K562 (cell line): ENCODE measurements at regions not wholly inside any gene's neighbourhood (a gene's known extent, or its start where the extent isn't known, plus 50 kb on each side); places are given as distances from the start of the nearest gene placed in this dataset.

Source experiments
- BACH1 ChIP-seq: fragments of 200-800 bp; sonication (Bioruptor generic); IDR thresholded peaks from 2 replicates; pipeline ENCODE4 v1.6.1; 2016; ENCODE audit warnings: missing genetic modification characterization, missing compliant biosample characterization
- CHD2 ChIP-seq: IDR thresholded peaks from 2 replicates; pipeline ENCODE4 v1.6.1; 2011; ENCODE audit warnings: low read depth, low read length
- EZH2 ChIP-seq: IDR thresholded peaks from 2 replicates; pipeline ENCODE4 v1.6.1; 2012; ENCODE audit warnings: low read depth, mild to moderate bottlenecking, inconsistent platforms, low read length, borderline replicate concordance
- FOS ChIP-seq: IDR thresholded peaks from 3 replicates; pipeline ENCODE4 v1.6.1; 2011; ENCODE audit not compliant: insufficient read length; ENCODE audit errors: extremely low read depth
- NCOA1 ChIP-seq: fragments of 450-650 bp; IDR thresholded peaks from 2 replicates; pipeline ENCODE4 v1.6.1; 2016; ENCODE audit warnings: low read depth
- NR4A1 ChIP-seq, 2 experiments: fragments of 250-450 bp in 1 of 2; fragments of 450-650 bp in 1 of 2; sonication (Bioruptor Pico) in 1 of 2; IDR thresholded peaks; 2 replicates each; pipeline versions ENCODE4 v1.4.0 to v1.6.1; 2016 to 2020; ENCODE audit warnings: mild to moderate bottlenecking in 2 of 2, missing compliant biosample characterization in 1 of 2, missing genetic modification characterization in 1 of 2, moderate library complexity in 1 of 2
- PHB2 ChIP-seq: fragments of 450-650 bp; IDR thresholded peaks from 2 replicates; pipeline ENCODE4 v1.6.1; 2017; ENCODE audit warnings: low read depth
- POLR2AphosphoS5 ChIP-seq: IDR thresholded peaks from 2 replicates; pipeline ENCODE4 v1.6.1; 2011; ENCODE audit warnings: mild to moderate bottlenecking, low read depth, low read length, moderate library complexity; ENCODE audit not compliant: control insufficient read depth, insufficient read depth
- SP2 ChIP-seq: IDR thresholded peaks from 2 replicates; pipeline ENCODE4 v1.6.1; 2011; ENCODE audit warnings: mild to moderate bottlenecking, low read depth, low read length, moderate library complexity; ENCODE audit not compliant: poor library complexity, severe bottlenecking; ENCODE audit errors: extremely low read depth
- ZNF140 ChIP-seq: fragments of 250-450 bp; sonication (Bioruptor Pico); IDR thresholded peaks from 2 replicates; pipeline ENCODE4 v1.8.0; 2021; ENCODE audit warnings: moderate library complexity, mild to moderate bottlenecking, inconsistent platforms
- ZNF766 ChIP-seq: fragments of 200-800 bp; sonication (Bioruptor generic); conservative IDR thresholded peaks from 2 replicates; pipeline ENCODE4 v1.6.1; 2016; ENCODE audit warnings: missing genetic modification characterization, missing compliant biosample characterization
- TF ChIP-seq, protein P1 (sequence below), 3 experiments: IDR thresholded peaks in 2 of 3; conservative IDR thresholded peaks in 1 of 3; 2 replicates each; pipeline ENCODE4 v1.5.1; 2011 to 2012; ENCODE audit warnings: low read length in 3 of 3, mild to moderate bottlenecking in 3 of 3, control low read depth in 2 of 3, improper control_type of control experiment in 1 of 3, inconsistent platforms in 1 of 3, low read depth in 1 of 3, mixed read lengths in 1 of 3, moderate library complexity in 1 of 3; ENCODE audit not compliant: insufficient read depth in 2 of 3

GRCh38 chr6:113631666-113632065, 225.5 kb upstream of the MARCKS start:
- TF ChIP-seq SP2 = no peak
- no peak for TF ChIP-seq NCOA1
- TF ChIP-seq CHD2 = no peak
- TF ChIP-seq, protein P1, sequence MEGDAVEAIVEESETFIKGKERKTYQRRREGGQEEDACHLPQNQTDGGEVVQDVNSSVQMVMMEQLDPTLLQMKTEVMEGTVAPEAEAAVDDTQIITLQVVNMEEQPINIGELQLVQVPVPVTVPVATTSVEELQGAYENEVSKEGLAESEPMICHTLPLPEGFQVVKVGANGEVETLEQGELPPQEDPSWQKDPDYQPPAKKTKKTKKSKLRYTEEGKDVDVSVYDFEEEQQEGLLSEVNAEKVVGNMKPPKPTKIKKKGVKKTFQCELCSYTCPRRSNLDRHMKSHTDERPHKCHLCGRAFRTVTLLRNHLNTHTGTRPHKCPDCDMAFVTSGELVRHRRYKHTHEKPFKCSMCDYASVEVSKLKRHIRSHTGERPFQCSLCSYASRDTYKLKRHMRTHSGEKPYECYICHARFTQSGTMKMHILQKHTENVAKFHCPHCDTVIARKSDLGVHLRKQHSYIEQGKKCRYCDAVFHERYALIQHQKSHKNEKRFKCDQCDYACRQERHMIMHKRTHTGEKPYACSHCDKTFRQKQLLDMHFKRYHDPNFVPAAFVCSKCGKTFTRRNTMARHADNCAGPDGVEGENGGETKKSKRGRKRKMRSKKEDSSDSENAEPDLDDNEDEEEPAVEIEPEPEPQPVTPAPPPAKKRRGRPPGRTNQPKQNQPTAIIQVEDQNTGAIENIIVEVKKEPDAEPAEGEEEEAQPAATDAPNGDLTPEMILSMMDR (IDR thresholded peaks at IDR 0.05 in 2 of 3, conservative IDR thresholded peaks at IDR 0.05 in 1 of 3; ENCODE audit: insufficient read depth in 2 of 3, low read depth in 1 of 3, low read length in 3 of 3) = no peak
- no peak for TF ChIP-seq FOS
- no peak for TF ChIP-seq ZNF766 (CRISPR knock-in tag)
- TF ChIP-seq EZH2 = no peak
- TF ChIP-seq BACH1 = no peak
- no peak for TF ChIP-seq POLR2AphosphoS5
- TF ChIP-seq NR4A1 (CRISPR knock-in tag; IDR thresholded peaks at IDR 0.05) = no peak
- TF ChIP-seq NR4A1 (tag; IDR thresholded peaks at IDR 0.05) = no peak
- TF ChIP-seq ZNF140 (CRISPR knock-in tag) = no peak
- no peak for TF ChIP-seq PHB2
